Brain pericyte (primary cell): ENCODE measurements at regions not wholly inside any gene's neighbourhood (a gene's known extent, or its start where the extent isn't known, plus 50 kb on each side); places are given as distances from the start of the nearest gene placed in this dataset.

Experiments
- DNase-seq: peaks from one replicate; pipeline ENCODE4 v3.0.0-alpha.2; 2012; ENCODE audit warnings: low read depth, low spot score

DNA sequence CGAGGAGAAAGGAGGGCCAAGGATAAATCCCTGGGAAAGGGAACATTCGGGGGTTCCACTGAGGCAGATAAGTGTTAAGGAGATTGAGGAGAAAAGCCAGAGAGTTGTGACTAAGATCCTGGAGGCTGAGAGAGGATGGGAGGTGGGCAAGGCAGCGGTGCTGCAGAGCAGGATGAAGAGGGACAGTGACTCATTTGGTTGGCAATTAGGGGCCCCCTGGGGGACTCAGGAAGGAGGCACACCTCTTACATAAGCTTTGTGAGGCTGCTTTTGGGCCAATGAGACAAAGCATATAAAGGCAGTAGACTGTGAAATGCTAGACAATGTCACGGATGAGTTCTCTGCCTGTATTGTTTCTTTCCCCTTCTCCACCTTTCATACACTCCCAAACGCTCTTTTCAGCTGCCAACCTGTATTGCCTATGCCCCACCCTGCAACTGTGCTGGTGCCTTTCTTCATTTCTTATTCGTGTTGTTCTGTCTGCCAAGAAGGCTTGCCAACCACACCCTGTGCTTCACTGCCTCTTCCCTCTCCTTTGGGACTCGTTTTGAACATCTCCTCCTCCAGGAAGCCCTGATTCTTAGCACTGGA lies 246.8 kb upstream of the KIRREL3 start:
- DNase-seq, result no peak

DNA sequence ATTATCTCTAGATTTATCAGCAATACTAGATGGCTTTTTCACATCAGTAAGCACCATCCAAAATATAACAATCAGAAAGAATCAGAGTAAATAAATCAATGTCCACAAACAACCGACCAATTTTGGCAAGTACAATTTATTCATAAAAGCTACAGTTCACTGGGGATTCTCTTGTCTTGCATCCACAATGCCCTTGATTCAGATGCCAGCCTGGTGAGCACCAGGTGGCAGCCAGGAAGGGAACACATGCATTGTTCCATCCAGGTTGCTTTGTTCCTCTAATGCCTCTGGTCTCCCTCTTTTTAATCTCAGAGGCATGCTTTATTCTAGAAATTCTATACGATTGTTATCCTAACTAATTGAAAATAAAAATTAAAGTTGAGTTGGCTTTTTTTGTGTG lies 242.1 kb upstream of the KIRREL3 start:
- DNase-seq, result no peak

DNA sequence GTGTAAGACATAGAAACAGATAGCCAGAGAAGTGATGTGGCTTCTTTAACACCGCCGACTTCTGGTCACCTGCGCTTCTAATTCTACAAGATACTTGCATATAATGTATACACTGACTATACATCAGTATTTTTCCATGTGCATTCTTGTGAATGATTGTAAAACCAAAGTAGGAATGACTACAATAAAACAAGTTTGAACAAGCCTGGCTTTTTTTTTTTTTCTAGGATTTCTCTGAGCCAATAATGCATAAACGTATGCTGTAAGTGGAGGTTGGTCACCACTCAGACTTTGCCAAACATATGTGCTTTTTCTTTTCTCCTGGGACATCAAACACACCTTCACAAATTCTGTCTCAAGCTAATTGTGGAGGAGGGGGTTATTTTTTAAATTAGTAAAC lies 237.8 kb upstream of the KIRREL3 start:
- no peak for DNase-seq

DNA sequence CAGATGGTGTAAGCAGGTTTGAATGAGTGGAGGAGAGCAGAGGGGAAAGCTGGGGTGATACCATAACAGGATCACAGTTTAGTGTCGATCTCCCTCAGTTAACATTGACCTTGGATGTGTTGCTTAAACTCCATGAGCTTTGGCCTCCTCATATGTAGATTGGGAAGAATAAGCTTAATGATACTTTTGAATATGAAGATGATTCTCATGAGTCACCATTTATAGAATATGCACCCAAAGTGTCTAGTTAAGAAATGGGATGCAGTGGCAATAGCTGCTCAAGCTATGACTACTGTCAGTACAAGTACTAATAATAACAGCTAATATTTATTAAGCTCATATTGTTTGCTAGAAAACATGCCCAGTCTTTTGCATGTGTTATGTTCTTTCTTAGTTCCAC lies 236.2 kb upstream of the KIRREL3 start:
- no peak for DNase-seq

DNA sequence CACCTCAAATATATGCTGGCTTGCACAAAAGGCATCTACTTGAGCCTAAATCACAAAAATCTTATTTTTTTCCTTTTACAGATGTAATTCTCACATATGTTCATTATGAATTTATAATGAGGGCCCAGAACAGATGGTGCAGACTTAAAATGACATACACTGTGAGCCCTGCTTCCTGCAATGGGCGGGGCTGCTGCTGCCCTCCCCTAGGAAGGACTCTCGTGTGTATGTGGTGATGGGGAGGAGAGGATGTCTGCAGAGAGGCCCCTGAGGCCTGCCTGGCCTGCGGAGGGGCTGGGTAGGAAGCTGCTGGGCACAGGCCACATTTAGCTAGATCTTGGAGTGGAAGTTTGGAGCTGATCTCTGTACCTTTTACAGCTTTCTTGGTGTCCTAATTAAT lies 233.4 kb upstream of the KIRREL3 start:
- DNase-seq, result no peak

DNA sequence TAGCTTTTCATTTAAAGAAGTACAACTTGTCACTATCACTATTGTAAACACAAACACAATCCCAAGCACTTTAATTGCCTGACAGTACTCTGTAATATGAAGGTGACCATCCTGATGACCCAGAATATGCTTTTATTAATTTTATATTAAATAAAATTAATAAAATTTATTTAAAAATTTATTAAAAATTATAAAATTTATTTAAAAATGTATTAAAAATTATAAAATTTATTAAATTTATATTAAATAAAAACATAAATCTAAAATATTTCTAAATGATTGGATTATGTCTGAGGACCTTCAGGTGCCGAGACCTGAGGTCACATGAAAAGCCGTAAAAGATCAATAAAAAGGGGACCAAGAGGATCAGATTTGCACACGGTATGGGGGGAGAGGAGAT lies 229.8 kb upstream of the KIRREL3 start:
- DNase-seq, result no peak

DNA sequence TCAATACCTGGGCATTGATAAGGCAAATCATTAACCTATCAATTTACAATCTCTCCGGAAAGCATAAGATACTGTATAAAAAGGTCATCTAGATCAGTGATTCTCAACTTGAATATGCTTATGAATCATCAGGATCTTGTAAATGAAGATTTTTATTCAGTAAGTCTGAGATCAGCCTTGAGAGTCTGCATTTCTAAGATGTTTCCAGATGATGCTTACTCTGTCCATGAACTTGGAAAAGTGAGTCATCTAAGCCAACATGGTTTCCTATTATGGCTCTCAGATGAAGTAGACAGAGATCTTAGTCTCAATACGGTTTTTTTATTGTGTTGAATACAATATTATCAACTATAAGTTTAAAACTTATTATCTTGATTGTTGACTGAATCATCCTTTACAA lies 226.4 kb upstream of the KIRREL3 start:
- DNase-seq, result no peak

DNA sequence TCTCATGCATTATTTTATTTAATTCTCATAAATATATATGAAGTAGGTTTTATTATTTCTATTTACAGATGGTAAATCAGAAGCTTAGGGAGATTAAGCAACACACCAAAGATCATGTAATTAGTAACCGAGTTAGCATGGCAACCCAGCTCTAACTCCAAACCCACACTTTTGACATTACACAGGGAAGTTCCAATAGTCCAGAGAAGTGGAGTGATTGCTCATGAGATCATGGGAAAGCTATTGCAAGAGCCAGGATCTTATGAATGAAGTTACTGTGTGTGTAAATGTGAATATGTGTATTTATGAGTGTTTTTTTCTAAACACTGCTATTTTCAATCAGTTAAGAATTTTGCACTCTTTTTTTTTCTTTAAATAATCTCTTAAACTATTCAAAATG lies 225.8 kb upstream of the KIRREL3 start:
- no peak for DNase-seq

DNA sequence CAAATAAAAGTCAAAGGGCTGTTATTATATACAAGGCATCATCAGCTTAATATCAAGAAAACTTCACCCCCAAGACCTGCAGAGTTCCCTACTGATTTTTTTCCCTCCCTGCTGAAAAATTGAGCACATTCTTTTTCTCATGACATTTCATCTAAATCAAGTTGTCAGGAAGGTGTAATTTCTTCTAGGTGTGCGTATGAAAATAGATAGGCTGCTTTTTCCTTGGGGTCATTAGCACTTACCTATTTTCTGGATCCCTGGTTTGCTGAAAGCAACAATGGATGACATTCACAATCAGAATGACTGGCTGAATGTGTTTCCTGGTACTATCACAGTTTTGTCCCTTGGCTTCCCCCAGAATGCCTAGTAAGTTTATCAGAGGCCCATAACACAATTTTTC lies 225.0 kb upstream of the KIRREL3 start:
- DNase-seq, result no peak

DNA sequence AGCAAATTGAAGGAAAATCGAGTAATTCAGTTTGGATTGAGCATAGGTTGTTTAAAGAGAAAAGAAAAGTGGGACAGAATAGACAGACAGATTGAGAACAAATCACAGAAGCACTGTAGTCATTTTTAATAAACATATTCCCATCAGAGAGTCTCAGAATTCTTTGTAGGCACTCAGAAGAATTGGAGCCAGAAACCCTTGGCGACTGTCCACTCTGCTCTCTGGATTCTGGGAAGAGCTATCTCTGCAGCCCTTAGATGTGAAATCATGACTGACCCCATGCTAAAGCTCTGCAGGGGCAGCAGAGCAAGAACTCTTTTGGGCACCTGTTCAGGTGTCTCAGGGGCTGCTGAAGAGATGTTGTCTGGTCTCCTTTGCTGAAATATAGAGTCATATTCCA lies 223.7 kb upstream of the KIRREL3 start:
- no peak for DNase-seq

DNA sequence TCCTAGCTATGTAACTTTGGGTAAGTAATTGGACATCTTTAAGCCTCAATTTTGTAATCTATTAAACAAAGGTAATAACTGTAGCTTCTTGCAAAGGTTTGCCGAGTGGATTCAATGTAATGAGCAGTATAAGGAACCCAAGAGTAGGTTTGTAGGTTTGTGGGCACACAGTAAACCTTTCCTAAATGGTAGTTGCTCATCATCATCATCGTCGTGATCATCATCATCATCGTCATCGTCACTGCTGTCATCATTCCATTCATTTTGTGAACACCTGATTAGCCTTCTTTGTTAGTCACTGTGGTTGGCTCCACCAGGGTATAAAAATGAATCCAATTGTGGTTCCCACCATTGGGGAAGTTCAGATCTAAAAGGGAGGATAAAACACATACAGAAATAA lies 223.1 kb upstream of the KIRREL3 start:
- DNase-seq, result no peak

DNA sequence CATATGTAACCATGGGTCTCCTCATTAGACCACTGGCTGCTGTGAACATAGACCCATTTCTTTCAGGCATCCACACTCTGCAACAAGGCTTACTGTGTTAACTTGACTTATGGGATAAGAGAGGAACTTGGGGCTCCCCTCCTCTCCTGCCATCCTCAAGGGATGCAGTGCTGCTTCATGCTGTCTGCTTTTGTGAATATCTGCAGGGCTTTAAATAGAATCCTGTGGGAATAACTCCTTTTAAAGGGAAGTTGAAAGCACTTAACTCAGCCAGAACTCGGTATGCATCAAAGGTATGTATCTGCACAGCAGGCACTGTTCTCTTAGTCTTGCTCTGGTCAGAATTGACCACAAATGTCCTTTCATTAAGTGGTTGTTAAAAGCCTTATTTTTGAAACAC lies 222.5 kb upstream of the KIRREL3 start:
- no peak for DNase-seq

DNA sequence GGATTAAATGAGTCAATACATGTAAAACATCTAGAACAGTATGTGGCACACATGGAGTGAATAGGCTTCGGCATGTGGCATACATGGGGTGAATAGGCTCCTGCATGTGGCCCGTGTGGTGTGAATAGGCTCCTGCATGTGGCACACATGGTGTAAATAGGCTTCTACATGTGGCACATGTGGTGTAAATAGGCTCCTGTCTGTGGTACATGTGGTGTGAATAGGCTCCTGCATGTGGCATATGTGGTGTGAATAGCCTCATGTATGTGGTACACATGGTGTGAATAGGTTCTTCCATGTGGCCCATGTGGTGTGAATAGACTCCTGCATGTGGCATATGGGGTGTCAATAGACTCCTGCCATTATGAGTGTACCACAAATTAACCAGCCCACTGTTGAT lies 219.1 kb upstream of the KIRREL3 start:
- DNase-seq, result no peak

DNA sequence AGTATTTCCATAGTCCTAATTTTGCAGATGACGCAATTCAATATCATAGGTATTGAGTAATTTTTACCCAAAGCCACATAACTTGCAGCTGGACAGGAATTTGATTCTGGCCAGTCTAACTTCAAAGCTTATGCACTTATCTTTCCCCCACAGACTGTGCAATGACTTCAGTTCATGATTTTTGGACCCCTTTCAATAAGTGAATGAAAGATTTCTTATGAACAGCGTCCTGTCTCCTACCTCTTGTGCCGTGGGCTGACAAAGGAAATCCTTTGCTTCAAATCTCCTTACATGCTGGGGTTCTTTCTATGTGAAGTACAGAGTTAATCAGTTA lies 217.7 kb upstream of the KIRREL3 start:
- DNase-seq, result no peak

DNA sequence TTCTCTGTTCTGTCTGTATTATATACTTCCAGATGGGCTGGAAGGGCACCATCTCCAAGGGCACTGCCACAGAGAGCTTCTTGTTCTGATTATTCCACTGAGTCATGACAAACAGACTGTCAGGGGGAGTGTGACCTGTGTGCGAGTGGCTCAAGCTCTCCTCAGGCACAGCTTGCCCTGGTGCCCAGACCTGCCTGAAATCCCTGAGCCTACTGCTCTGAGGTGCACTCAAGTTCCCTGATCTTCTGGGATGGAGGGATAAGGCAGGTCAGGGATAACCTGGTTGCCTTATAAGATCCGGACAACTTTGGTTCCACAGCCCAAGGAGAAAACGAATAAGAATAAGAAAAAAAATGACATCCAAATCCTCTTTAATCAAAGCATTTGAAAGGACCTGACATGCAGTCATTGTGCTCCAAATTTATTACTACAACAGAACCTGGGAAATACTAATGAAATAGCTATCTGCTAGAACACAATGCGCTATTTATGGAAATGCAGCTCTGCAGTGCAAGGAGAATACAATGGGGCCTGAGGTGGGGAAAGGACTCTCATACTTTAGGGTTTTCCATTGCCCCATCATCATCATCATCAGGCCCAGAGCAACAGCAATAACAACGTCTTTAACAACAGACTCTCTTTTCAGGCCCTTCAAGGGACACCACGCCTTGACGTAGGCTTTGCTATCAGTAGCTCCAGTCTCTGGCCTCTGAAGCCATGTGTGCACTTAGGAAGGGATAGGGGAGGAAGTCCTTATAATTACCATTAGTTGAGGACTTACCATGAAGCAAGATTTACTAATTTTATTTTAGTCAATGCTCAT lies 217.1 kb upstream of the KIRREL3 start:
- no peak for DNase-seq

DNA sequence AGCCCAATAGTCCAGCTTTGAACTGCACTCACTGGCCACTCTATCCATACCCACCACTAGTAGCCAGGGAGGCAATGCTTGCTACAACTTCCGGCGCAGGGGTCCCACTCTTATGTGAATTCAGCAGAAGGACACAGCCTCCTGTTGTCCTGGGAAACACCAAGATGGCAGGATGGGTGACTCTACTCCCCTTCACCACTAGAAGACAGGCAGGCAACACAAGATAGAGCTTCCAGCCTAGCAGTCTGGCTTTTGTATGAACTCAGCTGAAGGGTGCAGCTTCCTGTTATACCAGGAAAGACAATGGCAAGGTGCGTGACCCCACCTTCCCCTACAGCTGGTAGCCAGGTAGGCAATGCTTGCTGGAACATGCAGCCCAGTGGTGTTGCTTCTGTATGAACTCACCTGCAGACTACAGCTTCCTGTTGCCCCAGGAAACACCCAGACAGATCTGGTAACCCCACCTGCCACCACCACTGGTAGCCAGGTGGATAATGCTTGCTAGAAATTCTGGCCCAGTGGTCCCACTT lies 205.2 kb upstream of the KIRREL3 start:
- DNase-seq, result no peak

DNA sequence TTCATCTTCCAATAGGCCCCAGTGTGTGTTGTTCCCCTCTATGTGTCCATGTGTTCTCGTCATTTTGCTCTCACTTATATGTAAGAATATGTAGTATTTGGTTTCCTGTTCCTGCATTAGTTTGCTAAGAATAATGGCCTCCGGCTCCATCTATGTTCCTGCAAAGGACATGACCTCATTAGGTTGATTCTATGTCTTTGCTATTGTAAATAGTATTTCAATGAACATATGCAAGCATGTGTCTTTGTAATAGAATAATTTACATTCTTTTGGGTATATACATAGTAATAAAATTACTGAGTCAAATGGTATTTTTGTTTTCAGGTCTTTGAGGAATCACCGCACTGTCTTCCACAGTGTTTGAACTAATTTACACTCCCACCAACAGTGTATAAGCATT lies 202.9 kb upstream of the KIRREL3 start:
- DNase-seq, result no peak

DNA sequence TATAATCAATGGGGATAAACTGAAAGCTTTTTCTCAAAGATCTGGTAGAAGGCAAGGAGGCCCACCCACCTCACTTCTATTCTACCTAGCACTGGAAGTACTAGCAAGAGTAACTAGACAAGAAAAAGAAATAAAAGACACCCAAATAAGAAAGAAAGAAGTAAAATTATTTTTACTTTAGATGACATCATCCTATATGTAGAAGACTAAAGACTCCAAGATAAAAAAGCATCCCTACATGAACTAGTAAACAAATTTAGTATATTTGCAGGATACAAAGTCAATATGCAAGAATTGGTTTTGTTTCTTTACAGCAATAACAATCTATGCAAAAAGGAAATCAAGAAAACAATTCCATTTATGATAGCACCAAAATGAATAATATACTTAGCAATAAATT lies 201.5 kb upstream of the KIRREL3 start:
- no peak for DNase-seq

DNA sequence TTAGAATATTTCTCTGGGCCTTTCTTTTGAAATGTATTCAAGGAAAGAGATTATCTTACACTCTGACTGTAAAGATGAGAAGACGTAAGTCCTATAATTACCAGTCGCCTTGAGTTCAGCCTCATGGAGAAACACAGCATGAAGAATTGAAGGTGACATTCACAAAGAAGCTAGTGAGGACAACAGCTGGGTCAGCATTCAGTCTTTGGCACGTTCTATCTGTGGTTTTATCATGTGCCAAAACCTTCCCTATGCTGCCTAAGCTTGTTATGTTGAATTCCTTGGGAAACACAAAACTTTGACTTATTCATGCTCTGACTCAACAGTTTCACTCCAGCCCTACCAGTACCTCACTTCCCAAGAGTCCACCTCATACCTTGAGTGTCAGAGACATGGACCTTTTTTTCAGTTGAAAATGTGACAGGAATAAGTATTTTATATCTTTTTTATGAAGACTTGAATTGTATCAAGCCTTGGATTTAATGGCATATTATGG lies 198.8 kb upstream of the KIRREL3 start:
- no peak for DNase-seq

DNA sequence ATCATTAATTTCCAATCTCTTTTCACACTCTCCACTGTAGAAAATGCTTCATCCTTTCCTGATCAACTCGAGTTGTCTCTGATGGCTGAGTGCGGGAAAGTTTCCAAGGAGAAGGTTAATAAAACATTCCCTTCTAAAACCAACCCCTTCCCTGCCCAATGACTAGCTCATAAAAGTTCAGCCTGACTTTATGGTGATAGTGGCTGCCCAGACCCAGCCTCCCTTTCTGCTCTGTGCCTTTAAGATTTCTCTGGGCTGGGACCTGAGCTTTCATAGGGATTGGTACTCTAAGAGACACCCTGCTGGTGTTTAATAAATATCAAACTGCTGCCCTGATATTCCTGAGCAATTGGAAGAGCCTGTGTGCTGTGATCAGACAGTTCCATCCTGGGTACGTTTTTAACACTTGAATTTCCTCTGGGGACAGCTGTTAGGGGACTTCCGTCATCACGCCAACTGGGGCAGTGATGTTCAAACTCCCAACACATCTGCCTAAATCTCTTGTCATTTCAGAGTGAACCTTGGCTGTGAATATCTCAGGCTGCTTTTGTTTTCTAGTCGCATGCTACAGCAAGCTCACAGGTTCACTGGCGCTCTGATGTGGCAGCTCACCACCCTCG lies 195.0 kb upstream of the KIRREL3 start:
- DNase-seq, result no peak

DNA sequence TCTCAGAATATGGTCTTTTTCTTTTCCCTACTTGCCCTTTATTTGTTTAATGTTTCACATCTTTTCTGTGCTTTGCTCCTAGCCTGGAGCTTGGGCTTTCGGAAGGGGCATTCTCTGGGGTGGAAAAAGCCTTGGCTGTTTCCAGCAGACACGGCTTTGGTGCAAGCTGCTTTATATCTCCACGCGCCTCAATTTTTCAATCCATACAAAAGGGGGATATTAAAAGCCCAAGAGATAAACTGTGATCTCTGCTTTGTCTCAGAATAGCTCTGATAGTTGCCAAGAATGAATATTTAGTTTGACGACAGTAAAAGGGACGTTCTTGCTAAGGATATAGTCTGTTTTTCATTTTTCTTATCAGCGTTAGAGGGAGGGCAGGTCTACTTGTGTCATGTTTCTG lies 194.0 kb upstream of the KIRREL3 start:
- no peak for DNase-seq

DNA sequence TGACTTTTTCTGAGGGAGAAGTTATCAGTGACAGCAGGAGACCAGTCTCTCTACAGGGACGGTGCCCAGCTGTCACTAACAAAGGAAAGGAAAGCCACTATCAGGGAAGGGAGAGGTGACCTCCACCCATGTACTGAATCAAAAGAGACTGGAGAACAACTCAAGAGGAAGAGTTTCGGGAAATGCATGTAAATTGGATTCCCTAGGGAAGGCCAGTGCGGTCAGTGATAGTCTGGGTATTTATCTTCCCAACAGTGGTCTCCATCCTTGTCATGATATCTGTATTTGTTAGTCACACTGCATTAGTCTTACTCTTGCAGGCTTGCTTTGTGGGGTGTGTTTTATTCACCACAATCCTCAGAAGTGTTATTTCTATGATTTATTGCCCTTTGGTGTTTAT lies 193.4 kb upstream of the KIRREL3 start:
- DNase-seq, result no peak

DNA sequence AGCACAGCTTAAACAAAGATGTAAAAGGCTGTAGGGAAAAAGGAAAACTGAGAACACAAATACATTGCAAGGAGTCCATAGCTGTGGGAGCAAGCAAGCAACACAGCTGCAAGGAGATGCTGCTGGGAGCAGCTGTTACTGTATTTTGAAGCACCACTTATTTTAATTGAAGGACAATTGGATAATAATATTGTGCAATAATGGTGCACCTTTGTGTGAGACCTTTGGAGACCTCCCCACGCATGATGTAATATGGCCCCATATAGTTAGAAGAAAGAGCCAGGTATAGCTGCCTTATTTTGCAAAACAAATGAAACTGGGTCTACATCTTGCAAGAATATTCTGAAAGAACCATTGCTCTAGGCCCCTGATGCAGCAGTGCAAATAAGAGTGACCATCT lies 191.1 kb upstream of the KIRREL3 start:
- no peak for DNase-seq
